B cell (primary cell): ENCODE measurements at regions not wholly inside any gene's neighbourhood (a gene's known extent, or its start where the extent isn't known, plus 50 kb on each side); places are given as distances from the start of the nearest gene placed in this dataset.

Source experiments
- ATAC-seq: fragments of 200-7000 bp; cut with Tn5 transposase; one replicate; pipeline ENCODE4 v1.10.0; 2021; ENCODE audit warnings: low read depth, mild to moderate bottlenecking, moderate number of reproducible peaks, moderate library complexity
- CTCF ChIA-PET: fragments of 350-600 bp; sonication (Branson Sonifier 250); formaldehyde crosslinking; loops from one replicate; lab custom pipeline; 2021; ENCODE audit warnings: antibody characterized with exemption, inconsistent platforms; lab: Charles Lee
- POLR2A ChIA-PET: fragments of 350-600 bp; sonication (Branson Sonifier 250); formaldehyde crosslinking; loops from one replicate; lab custom pipeline; 2021; ENCODE audit warnings: antibody characterized with exemption; lab: Charles Lee
- DNase-seq: peaks from one replicate; pipeline ENCODE4 v3.0.0; 2013
- H2AFZ ChIP-seq: 2 replicates; pipeline ENCODE4 v1.6.1; 2012; ENCODE audit warnings: mild to moderate bottlenecking, low read depth, low read length; ENCODE audit not compliant: insufficient read depth, poor library complexity, severe bottlenecking
- H3K27ac ChIP-seq, 2 donors: 1 replicate in 1 of 2; 2 replicates in 1 of 2; pipeline ENCODE4 v1.5.1; 2012 to 2013; ENCODE audit warnings: low read length in 2 of 2, mild to moderate bottlenecking in 2 of 2, moderate library complexity in 1 of 2
- H3K27me3 ChIP-seq, 4 experiments: fragments of 200-600 bp in 1 of 4; sonication (generic) in 1 of 4; replicated peaks in 1 of 4; 1 replicate in 2 of 4; 2 replicates in 2 of 4; pipeline versions ENCODE4 v1.6.1 to v1.7.0; 2013 to 2016; ENCODE audit warnings: low read length in 3 of 4, mild to moderate bottlenecking in 2 of 4, mixed read lengths in 1 of 4, moderate library complexity in 1 of 4; ENCODE audit not compliant: insufficient read depth in 4 of 4, control insufficient read depth in 3 of 4; ENCODE audit errors: control extremely low read depth in 1 of 4
- H3K36me3 ChIP-seq, 2 experiments: replicated peaks in 1 of 2; 1 replicate in 1 of 2; 2 replicates in 1 of 2; pipeline versions ENCODE4 v1.6.1 to v1.7.1; 2013; ENCODE audit warnings: low read length in 1 of 2; ENCODE audit not compliant: insufficient read depth in 2 of 2, control insufficient read depth in 1 of 2; ENCODE audit errors: control extremely low read depth in 1 of 2, extremely low read depth in 1 of 2
- H3K4me1 ChIP-seq, 2 donors: fragments of 200-600 bp in 1 of 2; sonication (generic) in 1 of 2; 1 replicate in 1 of 2; 2 replicates in 1 of 2; pipeline versions ENCODE4 v1.5.1 to v1.6.1; 2013 to 2017; ENCODE audit warnings: low read length in 2 of 2; ENCODE audit not compliant: control insufficient read depth in 2 of 2, insufficient read depth in 2 of 2
- H3K4me2 ChIP-seq: replicated peaks from 2 replicates; pipeline ENCODE3; 2012; ENCODE audit warnings: mild to moderate bottlenecking, low read depth, low read length; ENCODE audit not compliant: poor library complexity, severe bottlenecking
- H3K4me3 ChIP-seq, 5 experiments: fragments of 200-600 bp in 1 of 5; sonication (generic) in 1 of 5; 1 replicate in 3 of 5; 2 replicates in 2 of 5; pipeline versions ENCODE4 v1.5.1 to v1.7.0; 2011 to 2016; ENCODE audit warnings: low read length in 4 of 5, mild to moderate bottlenecking in 4 of 5, low read depth in 2 of 5, control low read depth in 1 of 5, moderate library complexity in 1 of 5; ENCODE audit not compliant: insufficient read depth in 1 of 5; ENCODE audit errors: control extremely low read depth in 1 of 5, extremely low read depth in 1 of 5
- H3K79me2 ChIP-seq: fragments of 200-600 bp; sonication (generic); one replicate; pipeline ENCODE4 v1.6.0; 2016; ENCODE audit warnings: low read length; ENCODE audit not compliant: control insufficient read depth, insufficient read depth
- H3K9ac ChIP-seq: fragments of 200-600 bp; sonication (generic); 2 replicates; pipeline ENCODE4 v1.6.1; 2017; ENCODE audit warnings: mild to moderate bottlenecking, low read length, moderate library complexity
- H3K9me3 ChIP-seq, 3 donors: one replicate each; pipeline versions ENCODE4 v1.6.1 to v1.7.1; 2013; ENCODE audit warnings: low read length in 2 of 3; ENCODE audit not compliant: control insufficient read depth in 2 of 3, insufficient read depth in 1 of 3; ENCODE audit errors: control extremely low read depth in 1 of 3
- H4K20me1 ChIP-seq: 2 replicates; pipeline ENCODE4 v1.6.0; 2012; ENCODE audit warnings: mild to moderate bottlenecking, low read length; ENCODE audit not compliant: insufficient read depth, control insufficient read depth, poor library complexity, severe bottlenecking
- H3K27ac Mint-ChIP-seq: one replicate; pipeline ENCODE4 v1.8.0; 2021; ENCODE audit warnings: mixed read lengths
- H3K27me3 Mint-ChIP-seq: one replicate; pipeline ENCODE4 v1.8.0; 2021; ENCODE audit warnings: mixed read lengths
- H3K4me1 Mint-ChIP-seq: one replicate; pipeline ENCODE4 v1.8.0; 2021; ENCODE audit warnings: mixed read lengths
- H3K4me3 Mint-ChIP-seq: one replicate; pipeline ENCODE4 v1.8.0; 2021; ENCODE audit warnings: mixed read lengths
- H3K9me3 Mint-ChIP-seq: one replicate; pipeline ENCODE4 v1.8.0; 2022; ENCODE audit warnings: mixed read lengths; ENCODE audit not compliant: insufficient read depth
- EZH2 ChIP-seq: IDR thresholded peaks from 2 replicates; pipeline ENCODE4 v1.6.1; 2012; ENCODE audit warnings: borderline replicate concordance, low read depth, mild to moderate bottlenecking, moderate library complexity, low read length; ENCODE audit not compliant: insufficient read depth, poor library complexity, severe bottlenecking
- WGBS: methylation state at CpG from one replicate; pipeline ENCODE4 v1.1.5; 2013; ENCODE audit warnings: missing lambda C conversion rate; ENCODE audit not compliant: insufficient coverage; 5-methylcytosine and 5-hydroxymethylcytosine counted together
- intact Hi-C: fragments of 100-400 bp; cut with micrococcal nuclease; formaldehyde crosslinking; loops from one replicate; pipeline ENCODE4 v1.10.0; 2022
- TF ChIP-seq, protein P1 (sequence below): fragments of 200-600 bp; IDR thresholded peaks from one replicate; pipeline ENCODE4 v1.8.0; 2022; ENCODE audit warnings: antibody characterized with exemption, mild to moderate bottlenecking

DNA sequence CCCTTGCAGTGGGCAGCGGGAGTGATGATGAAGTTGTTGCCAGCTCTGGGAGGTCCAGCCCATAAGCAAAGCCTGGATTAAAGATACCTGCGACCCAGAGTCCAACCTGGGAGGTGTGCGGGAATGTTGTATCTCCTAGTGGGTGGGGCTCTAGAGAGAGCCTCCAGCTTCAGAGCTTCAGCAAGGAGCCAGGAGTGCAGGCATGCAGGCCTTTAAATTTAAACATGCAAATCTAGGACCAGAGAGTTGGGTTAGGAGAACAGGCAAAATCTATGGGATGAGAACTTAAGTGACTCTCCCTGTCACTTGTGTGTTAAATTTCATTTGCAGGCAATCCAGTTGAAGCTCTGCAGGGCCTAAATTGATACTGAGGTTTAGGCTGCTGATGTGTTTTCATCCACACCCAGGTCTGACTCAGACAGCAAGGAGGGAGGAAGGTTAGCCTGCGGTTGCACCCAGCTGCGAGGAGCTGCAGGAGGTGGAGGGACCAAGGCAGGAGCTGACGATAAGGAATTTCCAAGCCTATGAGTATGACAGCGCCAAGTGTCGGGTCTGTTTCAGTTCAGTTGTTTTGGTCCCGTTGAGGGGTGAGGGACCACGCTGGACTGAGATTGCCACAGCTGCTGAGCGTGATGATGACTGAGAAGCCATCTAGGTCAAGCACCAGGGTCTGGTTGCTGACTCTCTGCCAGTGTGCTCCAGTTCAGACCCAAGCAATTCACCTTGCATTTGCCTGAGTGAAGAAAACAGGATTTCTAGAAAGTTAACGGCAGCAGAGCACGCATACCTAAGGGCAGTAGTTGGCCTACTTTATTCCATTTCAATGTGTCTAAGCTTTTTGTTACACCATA is 243.0 kb downstream of the ICE1 start:
- Histone ChIP-seq H3K4me3 (no peak overlapping the region), H4K20me1 (no peaks in the 10 kb centered on the region), H3K9ac (no peak overlapping the region), H3K36me3 (no peaks in the 10 kb centered on the region), H3K27ac (no peak overlapping the region), H2AFZ (no peak overlapping the region), H3K4me2 (no peak overlapping the region), H3K27me3 (no peaks in the 10 kb centered on the region), H3K79me2 (no peaks in the 10 kb centered on the region), H3K9me3 (peaks cover 0 to 4% (median 0%) of the 10 kb centered on the region in 3 donors), H3K4me1 (no peaks in the 10 kb centered on the region)
- H3K9me3 Mint-ChIP-seq = no peaks in the 10 kb centered on the region
- no peaks in the 10 kb centered on the region for H3K4me1 Mint-ChIP-seq
- ChIA-PET POLR2A (no interaction called here), CTCF (no interaction called here)
- 93% methylated on average over 11 of the region's 13 CpGs for WGBS
- peaks cover 18% of the 10 kb centered on the region for H3K27me3 Mint-ChIP-seq
- H3K27ac Mint-ChIP-seq = no peak overlapping the region
- intact Hi-C loops = no loop called here
- TF ChIP-seq EZH2 = no peak
- TF ChIP-seq, protein P1, sequence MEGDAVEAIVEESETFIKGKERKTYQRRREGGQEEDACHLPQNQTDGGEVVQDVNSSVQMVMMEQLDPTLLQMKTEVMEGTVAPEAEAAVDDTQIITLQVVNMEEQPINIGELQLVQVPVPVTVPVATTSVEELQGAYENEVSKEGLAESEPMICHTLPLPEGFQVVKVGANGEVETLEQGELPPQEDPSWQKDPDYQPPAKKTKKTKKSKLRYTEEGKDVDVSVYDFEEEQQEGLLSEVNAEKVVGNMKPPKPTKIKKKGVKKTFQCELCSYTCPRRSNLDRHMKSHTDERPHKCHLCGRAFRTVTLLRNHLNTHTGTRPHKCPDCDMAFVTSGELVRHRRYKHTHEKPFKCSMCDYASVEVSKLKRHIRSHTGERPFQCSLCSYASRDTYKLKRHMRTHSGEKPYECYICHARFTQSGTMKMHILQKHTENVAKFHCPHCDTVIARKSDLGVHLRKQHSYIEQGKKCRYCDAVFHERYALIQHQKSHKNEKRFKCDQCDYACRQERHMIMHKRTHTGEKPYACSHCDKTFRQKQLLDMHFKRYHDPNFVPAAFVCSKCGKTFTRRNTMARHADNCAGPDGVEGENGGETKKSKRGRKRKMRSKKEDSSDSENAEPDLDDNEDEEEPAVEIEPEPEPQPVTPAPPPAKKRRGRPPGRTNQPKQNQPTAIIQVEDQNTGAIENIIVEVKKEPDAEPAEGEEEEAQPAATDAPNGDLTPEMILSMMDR = no peak
- H3K4me3 Mint-ChIP-seq = no peak overlapping the region
- no peak for DNase-seq
- ATAC-seq = no peak

DNA sequence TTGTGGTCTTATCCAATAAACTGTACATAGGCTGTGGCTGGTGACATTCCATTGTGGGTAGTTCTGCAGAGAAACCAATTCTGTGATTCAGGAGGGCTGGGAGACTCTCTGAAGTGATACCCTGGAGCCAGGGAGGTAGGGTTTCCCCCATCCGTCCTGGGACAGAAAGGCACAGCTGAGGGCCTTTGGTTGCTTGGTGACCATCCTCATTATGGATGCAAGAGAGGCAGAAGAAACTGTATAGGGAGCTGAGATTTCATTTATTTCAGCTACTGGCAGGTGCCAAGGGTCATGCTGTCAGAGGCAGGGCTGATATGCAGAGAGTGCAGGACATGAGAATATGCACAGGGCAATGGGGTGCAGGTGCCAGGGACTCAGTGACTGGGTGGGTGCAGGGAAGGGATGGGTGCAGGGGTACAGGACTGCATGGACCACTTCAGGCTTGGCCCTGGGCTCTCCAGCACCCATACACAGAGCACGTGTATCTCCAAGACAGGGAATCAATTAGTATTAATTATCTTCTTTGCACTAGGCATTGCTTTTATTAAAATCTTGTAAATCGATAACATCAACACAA is 236.5 kb downstream of the ICE1 start:
- POLR2A ChIA-PET = no interaction called here
- H3K36me3 ChIP-seq = no peaks in the 10 kb centered on the region
- H3K79me2 ChIP-seq = no peaks in the 10 kb centered on the region
- no peak overlapping the region for H2AFZ ChIP-seq
- no peak for ATAC-seq
- 69% methylated on average over 2 of the region's 3 CpGs for WGBS
- H3K4me3 Mint-ChIP-seq = no peak overlapping the region
- H3K9me3 ChIP-seq = no peaks in the 10 kb centered on the region
- H3K9ac ChIP-seq = no peak overlapping the region
- no peak overlapping the region for H3K4me2 ChIP-seq
- TF ChIP-seq, protein P1 = no peak
- TF ChIP-seq EZH2 = no peak
- H4K20me1 ChIP-seq = no peaks in the 10 kb centered on the region
- no peaks in the 10 kb centered on the region for H3K27me3 ChIP-seq
- H3K27ac ChIP-seq = no peak overlapping the region
- no peaks in the 10 kb centered on the region for H3K4me1 ChIP-seq
- DNase-seq = no peak
- peaks cover 12% of the 10 kb centered on the region for H3K27me3 Mint-ChIP-seq
- CTCF ChIA-PET = no interaction called here
- H3K9me3 Mint-ChIP-seq = no peaks in the 10 kb centered on the region
- peaks cover 5% of the 10 kb centered on the region for H3K4me1 Mint-ChIP-seq
- intact Hi-C loops = no loop called here
- no peak overlapping the region for H3K27ac Mint-ChIP-seq
- no peak overlapping the region for H3K4me3 ChIP-seq
